Peyer's patch (tissue), 4 donors: ENCODE measurements at regions not wholly inside any gene's neighbourhood (a gene's known extent, or its start where the extent isn't known, plus 50 kb on each side); places are given as distances from the start of the nearest gene placed in this dataset.

ENCODE experiments used
- POLR2A ChIP-seq, 2 donors: fragments of 450-650 bp; IDR thresholded peaks; one replicate each; pipeline ENCODE4 v1.5.1; 2017; ENCODE audit warnings: antibody characterized with exemption in 2 of 2, mild to moderate bottlenecking in 2 of 2, moderate library complexity in 2 of 2
- TF ChIP-seq, protein P1 (sequence below), 6 experiments: fragments of 450-650 bp in 4 of 6; fragments of 200-600 bp in 2 of 6; sonication (generic) in 1 of 6; IDR thresholded peaks; one replicate each; pipeline ENCODE4 v1.5.1; 2017 to 2019; ENCODE audit warnings: antibody characterized with exemption in 6 of 6, mild to moderate bottlenecking in 3 of 6, moderate library complexity in 1 of 6

DNA sequence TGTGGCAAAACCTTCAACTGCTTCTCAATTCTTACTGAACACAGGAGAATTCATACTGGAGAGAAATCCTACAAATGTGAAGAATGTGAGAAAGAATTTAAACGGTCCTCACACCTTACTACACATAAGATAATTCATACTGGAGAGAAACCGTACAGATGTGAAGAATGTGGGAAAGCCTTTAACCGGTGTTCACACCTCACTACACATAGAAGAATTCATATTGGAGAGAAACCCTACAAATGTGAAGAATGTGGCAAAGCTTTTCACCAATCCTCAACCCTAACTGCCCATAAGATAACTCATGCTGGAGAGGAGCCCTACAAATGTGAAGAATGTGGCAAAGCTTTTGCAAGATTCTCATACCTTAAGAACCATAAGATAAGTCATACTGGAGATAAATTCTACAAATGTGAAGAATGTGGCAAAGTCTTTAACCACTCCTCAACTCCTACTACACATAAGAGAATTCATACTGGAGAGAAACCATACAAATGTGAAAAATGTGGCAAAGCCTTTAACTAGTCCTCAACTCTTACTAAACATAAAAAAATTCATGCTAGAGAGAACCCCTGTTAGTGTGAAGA is 111.7 kb downstream of the ZNF100 start:
- TF ChIP-seq, protein P1, sequence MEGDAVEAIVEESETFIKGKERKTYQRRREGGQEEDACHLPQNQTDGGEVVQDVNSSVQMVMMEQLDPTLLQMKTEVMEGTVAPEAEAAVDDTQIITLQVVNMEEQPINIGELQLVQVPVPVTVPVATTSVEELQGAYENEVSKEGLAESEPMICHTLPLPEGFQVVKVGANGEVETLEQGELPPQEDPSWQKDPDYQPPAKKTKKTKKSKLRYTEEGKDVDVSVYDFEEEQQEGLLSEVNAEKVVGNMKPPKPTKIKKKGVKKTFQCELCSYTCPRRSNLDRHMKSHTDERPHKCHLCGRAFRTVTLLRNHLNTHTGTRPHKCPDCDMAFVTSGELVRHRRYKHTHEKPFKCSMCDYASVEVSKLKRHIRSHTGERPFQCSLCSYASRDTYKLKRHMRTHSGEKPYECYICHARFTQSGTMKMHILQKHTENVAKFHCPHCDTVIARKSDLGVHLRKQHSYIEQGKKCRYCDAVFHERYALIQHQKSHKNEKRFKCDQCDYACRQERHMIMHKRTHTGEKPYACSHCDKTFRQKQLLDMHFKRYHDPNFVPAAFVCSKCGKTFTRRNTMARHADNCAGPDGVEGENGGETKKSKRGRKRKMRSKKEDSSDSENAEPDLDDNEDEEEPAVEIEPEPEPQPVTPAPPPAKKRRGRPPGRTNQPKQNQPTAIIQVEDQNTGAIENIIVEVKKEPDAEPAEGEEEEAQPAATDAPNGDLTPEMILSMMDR (IDR thresholded peaks at IDR 0.05), result no peak
- TF ChIP-seq POLR2A (IDR thresholded peaks at IDR 0.05), result no peak
